ENCODE measurements at regions not wholly inside any gene's neighbourhood (a gene's known extent, or its start where the extent isn't known, plus 50 kb on each side); places are given as distances from the start of the nearest gene placed in this dataset.

DNA sequence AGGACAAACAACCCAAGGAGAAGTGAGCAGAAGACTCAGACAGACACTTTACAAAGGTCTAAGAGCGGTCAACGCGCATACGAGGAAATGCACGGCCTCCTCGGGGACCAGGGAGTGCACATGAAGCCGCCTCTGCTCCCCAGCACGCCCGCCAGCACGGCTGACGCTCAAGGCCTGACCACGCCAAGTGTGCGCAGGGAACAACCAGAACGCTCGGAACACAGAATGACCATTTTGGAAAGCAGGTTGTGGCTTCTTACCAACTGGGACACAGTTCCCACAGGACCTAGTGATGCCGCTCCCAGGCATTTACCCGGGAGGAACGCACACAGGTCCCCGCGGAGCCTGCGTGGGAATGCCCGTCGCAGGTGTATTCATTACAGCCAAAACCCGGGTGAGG, 191.5 kb upstream of the PPP1R26 start:
- TF ChIP-seq EP300 (conservative IDR thresholded peaks at IDR 0.05; ENCODE audit: poor library complexity, severe bottlenecking) (no peak), POLR2AphosphoS5 (IDR thresholded peaks at IDR 0.05) (no peak)
- TF ChIP-seq, protein P1, sequence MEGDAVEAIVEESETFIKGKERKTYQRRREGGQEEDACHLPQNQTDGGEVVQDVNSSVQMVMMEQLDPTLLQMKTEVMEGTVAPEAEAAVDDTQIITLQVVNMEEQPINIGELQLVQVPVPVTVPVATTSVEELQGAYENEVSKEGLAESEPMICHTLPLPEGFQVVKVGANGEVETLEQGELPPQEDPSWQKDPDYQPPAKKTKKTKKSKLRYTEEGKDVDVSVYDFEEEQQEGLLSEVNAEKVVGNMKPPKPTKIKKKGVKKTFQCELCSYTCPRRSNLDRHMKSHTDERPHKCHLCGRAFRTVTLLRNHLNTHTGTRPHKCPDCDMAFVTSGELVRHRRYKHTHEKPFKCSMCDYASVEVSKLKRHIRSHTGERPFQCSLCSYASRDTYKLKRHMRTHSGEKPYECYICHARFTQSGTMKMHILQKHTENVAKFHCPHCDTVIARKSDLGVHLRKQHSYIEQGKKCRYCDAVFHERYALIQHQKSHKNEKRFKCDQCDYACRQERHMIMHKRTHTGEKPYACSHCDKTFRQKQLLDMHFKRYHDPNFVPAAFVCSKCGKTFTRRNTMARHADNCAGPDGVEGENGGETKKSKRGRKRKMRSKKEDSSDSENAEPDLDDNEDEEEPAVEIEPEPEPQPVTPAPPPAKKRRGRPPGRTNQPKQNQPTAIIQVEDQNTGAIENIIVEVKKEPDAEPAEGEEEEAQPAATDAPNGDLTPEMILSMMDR (IDR thresholded peaks at IDR 0.05; ENCODE audit: poor library complexity, severe bottlenecking): no peak
